K562 (cell line): ENCODE measurements at regions not wholly inside any gene's neighbourhood (a gene's known extent, or its start where the extent isn't known, plus 50 kb on each side); places are given as distances from the start of the nearest gene placed in this dataset.

ENCODE experiments used
- ATAC-seq: fragments of 200-7000 bp; cut with Tn5 transposase; 3 replicates; pipeline ENCODE4 v1.9.1; 2020; ENCODE audit warnings: moderate library complexity
- BruUV-seq: library from RNA; stranded (reverse); fragments of 400-500 nt; replicated peaks from 2 replicates; lab custom pipeline; 2021; lab: Mats Ljungman, UMichigan
- CTCF ChIA-PET: fragments of 300-600 bp; formaldehyde crosslinking; extraction: SDS; loops from one replicate; lab custom pipeline; 2021; ENCODE audit warnings: low intra/inter-chr PET ratio; lab: Yijun Ruan, JAX
- POLR2A ChIA-PET: fragments of 300-600, 350-650 bp; sonication (Branson Sonifier 250); formaldehyde crosslinking; extraction: SDS; loops from one replicate; lab custom pipeline; 2021; ENCODE audit warnings: antibody characterized with exemption, inconsistent platforms; lab: Yijun Ruan, JAX
- DNase-seq, 4 experiments: peaks; one replicate each; pipeline versions ENCODE4 v3.0.0 to v3.0.0-alpha.2; 2011 to 2018; ENCODE audit warnings: low spot score in 3 of 4, mixed read lengths in 3 of 4; ENCODE audit errors: extremely low read depth in 1 of 4
- FAIRE-seq: peaks from 2 replicates; lab custom pipeline; 2011; peaks lifted over from hg19 to GRCh38; lab: Jason Lieb, UNC
- H2AFZ ChIP-seq: 2 replicates; pipeline ENCODE4 v1.6.0; 2011; ENCODE audit warnings: low read depth, low read length, control low read depth, inconsistent platforms
- H3K27ac ChIP-seq: fragments of 200-600 bp; 3 replicates; pipeline ENCODE4 v1.8.0; 2011; ENCODE audit warnings: low read depth, mild to moderate bottlenecking, control low read depth, inconsistent platforms, low read length, moderate library complexity, mixed read lengths; ENCODE audit errors: extremely low read depth
- H3K27me3 ChIP-seq, 2 experiments: fragments of 300-600 bp in 1 of 2; 2 replicates in 1 of 2; 3 replicates in 1 of 2; pipeline versions ENCODE4 v1.6.0 to v1.8.0; 2011; ENCODE audit warnings: inconsistent platforms in 2 of 2, low read length in 2 of 2, mild to moderate bottlenecking in 1 of 2, mixed read lengths in 1 of 2, moderate library complexity in 1 of 2; ENCODE audit not compliant: control insufficient read depth in 2 of 2, insufficient read depth in 2 of 2
- H3K36me3 ChIP-seq: fragments of 300-600 bp; 3 replicates; pipeline ENCODE4 v1.8.0; 2011; ENCODE audit warnings: mild to moderate bottlenecking, low read length, inconsistent platforms; ENCODE audit not compliant: control insufficient read depth, insufficient read depth
- H3K4me1 ChIP-seq, 2 experiments: fragments of 200-600 bp in 1 of 2; replicated peaks in 1 of 2; 2 replicates in 1 of 2; 3 replicates in 1 of 2; pipeline versions ENCODE4 v1.5.1 to v1.8.0; 2011; ENCODE audit warnings: inconsistent platforms in 2 of 2, low read length in 2 of 2, mild to moderate bottlenecking in 1 of 2, mixed read lengths in 1 of 2, moderate library complexity in 1 of 2; ENCODE audit not compliant: control insufficient read depth in 2 of 2, insufficient read depth in 2 of 2
- H3K4me2 ChIP-seq: 2 replicates; pipeline ENCODE4 v1.6.1; 2011; ENCODE audit warnings: low read length, control low read depth, inconsistent platforms, mixed read lengths; ENCODE audit not compliant: insufficient read depth
- H3K4me3 ChIP-seq: fragments of 200-600 bp; sonication (generic), shearing (Covaris generic); 2 replicates; pipeline ENCODE4 v1.5.1; 2016; ENCODE audit warnings: control low read depth, inconsistent platforms
- H3K79me2 ChIP-seq: fragments of 200-600 bp; 3 replicates; pipeline ENCODE4 v1.8.0; 2011; ENCODE audit warnings: low read length, inconsistent platforms; ENCODE audit not compliant: control insufficient read depth, insufficient read depth
- H3K9ac ChIP-seq, 2 experiments: 2 replicates each; pipeline versions ENCODE4 v1.6.0 to v1.6.1; 2011; ENCODE audit warnings: low read depth in 2 of 2, low read length in 2 of 2, control low read depth in 1 of 2, inconsistent platforms in 1 of 2, mild to moderate bottlenecking in 1 of 2, mixed read lengths in 1 of 2; ENCODE audit not compliant: insufficient read depth in 1 of 2
- H3K9me1 ChIP-seq: one replicate; pipeline ENCODE4 v1.6.0; 2011; ENCODE audit warnings: inconsistent platforms, mild to moderate bottlenecking, low read length, moderate library complexity; ENCODE audit not compliant: control insufficient read depth, insufficient read depth
- H3K9me3 ChIP-seq: replicated peaks from 2 replicates; pipeline ENCODE4 v1.5.1; 2011; ENCODE audit warnings: low read depth, low read length, inconsistent platforms; ENCODE audit not compliant: control insufficient read depth, insufficient read depth
- H4K20me1 ChIP-seq: replicated peaks from 2 replicates; pipeline ENCODE4 v1.6.1; 2011; ENCODE audit warnings: low read length, inconsistent platforms, mixed read lengths; ENCODE audit not compliant: control insufficient read depth, insufficient read depth
- ARID1B ChIP-seq: fragments of 450-650 bp; IDR thresholded peaks from 2 replicates; pipeline ENCODE4 v1.6.1; 2016; ENCODE audit warnings: antibody characterized with exemption, mild to moderate bottlenecking, inconsistent platforms
- ARID2 ChIP-seq: fragments of 450-650 bp; IDR thresholded peaks from 2 replicates; pipeline ENCODE4 v1.6.1; 2017; ENCODE audit warnings: antibody characterized with exemption, mild to moderate bottlenecking
- ASH1L ChIP-seq: fragments of 450-650 bp; IDR thresholded peaks from 2 replicates; pipeline ENCODE4 v1.6.1; 2018; ENCODE audit warnings: borderline replicate concordance, mild to moderate bottlenecking, low read depth; ENCODE audit not compliant: partially characterized antibody
- MAZ ChIP-seq, 2 experiments: fragments of 450-650 bp in 1 of 2; sonication (generic) in 1 of 2; formaldehyde crosslinking; IDR thresholded peaks in 1 of 2; conservative IDR thresholded peaks in 1 of 2; 2 replicates each; pipeline versions ENCODE4 v1.4.0 to v1.5.0; 2020; ENCODE audit warnings: mild to moderate bottlenecking in 1 of 2, missing genetic modification reagents in 1 of 2
- NFIC ChIP-seq: fragments of 450-650 bp; IDR thresholded peaks from 2 replicates; pipeline ENCODE4 v1.6.1; 2017; ENCODE audit warnings: mild to moderate bottlenecking, inconsistent platforms
- NRF1 ChIP-seq, 2 experiments: fragments of 450-650 bp; IDR thresholded peaks in 1 of 2; conservative IDR thresholded peaks in 1 of 2; 2 replicates each; pipeline ENCODE4 v1.6.1; 2014; ENCODE audit warnings: mild to moderate bottlenecking in 2 of 2
- PCBP2 ChIP-seq: fragments of 200-400 bp; formaldehyde crosslinking; IDR thresholded peaks from 2 replicates; pipeline ENCODE4 v1.6.1; 2018; ENCODE audit warnings: low read length, low read depth, mild to moderate bottlenecking, moderate library complexity; ENCODE audit not compliant: poor library complexity, severe bottlenecking
- SIN3A ChIP-seq, 2 experiments: fragments of 150-350 bp in 1 of 2; IDR thresholded peaks; 2 replicates each; pipeline ENCODE4 v1.6.1; 2011 to 2016; ENCODE audit warnings: borderline replicate concordance in 2 of 2, low read depth in 2 of 2, low read length in 2 of 2, mild to moderate bottlenecking in 2 of 2, moderate library complexity in 2 of 2; ENCODE audit not compliant: control insufficient read depth in 1 of 2
- XRCC5 ChIP-seq: fragments of 200-400 bp; formaldehyde crosslinking; IDR thresholded peaks from 2 replicates; pipeline ENCODE4 v1.6.1; 2017; ENCODE audit warnings: low read depth, mild to moderate bottlenecking, low read length
- ZZZ3 ChIP-seq: fragments of 450-650 bp; IDR thresholded peaks from 2 replicates; pipeline ENCODE4 v1.6.1; 2016; ENCODE audit warnings: antibody characterized with exemption, mild to moderate bottlenecking, moderate library complexity
- WGBS: fragments of 100-300 bp; shearing (Covaris generic); methylation state at CpG from one replicate; pipeline ENCODE4 v1.1.6; 2016; ENCODE audit warnings: low coverage, mixed read lengths; ENCODE audit not compliant: insufficient coverage; ENCODE audit errors: missing lambda C conversion rate; 5-methylcytosine and 5-hydroxymethylcytosine counted together
- in situ Hi-C: fragments of 300-500 bp; cut with MboI; formaldehyde crosslinking; loops from 4 replicates; pipeline ENCODE4 v1.15.0; 2018; ENCODE audit warnings: inconsistent platforms, mixed read lengths
- intact Hi-C: fragments of 100-400 bp; cut with micrococcal nuclease; formaldehyde crosslinking; loops from 2 replicates; pipeline ENCODE4 v1.14.2; 2022
- TF ChIP-seq, protein P1 (sequence below): fragments of 450-650 bp; IDR thresholded peaks from 2 replicates; pipeline ENCODE4 v1.6.1; 2016; ENCODE audit warnings: missing biosample characterization, missing genetic modification characterization
- TF ChIP-seq, protein P2 (sequence below): sonication (generic); formaldehyde crosslinking; IDR thresholded peaks from 2 replicates; pipeline ENCODE4 v1.5.0; 2020; ENCODE audit warnings: missing genetic modification reagents
- TF ChIP-seq, protein P3 (sequence below): sonication (generic); formaldehyde crosslinking; IDR thresholded peaks from 2 replicates; pipeline ENCODE4 v1.4.0; 2020; ENCODE audit warnings: mild to moderate bottlenecking, missing genetic modification reagents
- TF ChIP-seq, protein P4 (sequence below): fragments of 450-650 bp; formaldehyde crosslinking; IDR thresholded peaks from 2 replicates; pipeline ENCODE4 v1.4.0; 2022; ENCODE audit warnings: missing genetic modification characterization
- TF ChIP-seq, protein P5 (sequence below): fragments of 250-450 bp; sonication (Bioruptor Pico); IDR thresholded peaks from 2 replicates; pipeline ENCODE4 v1.8.0; 2021; ENCODE audit warnings: moderate library complexity, mild to moderate bottlenecking, inconsistent platforms

DNA sequence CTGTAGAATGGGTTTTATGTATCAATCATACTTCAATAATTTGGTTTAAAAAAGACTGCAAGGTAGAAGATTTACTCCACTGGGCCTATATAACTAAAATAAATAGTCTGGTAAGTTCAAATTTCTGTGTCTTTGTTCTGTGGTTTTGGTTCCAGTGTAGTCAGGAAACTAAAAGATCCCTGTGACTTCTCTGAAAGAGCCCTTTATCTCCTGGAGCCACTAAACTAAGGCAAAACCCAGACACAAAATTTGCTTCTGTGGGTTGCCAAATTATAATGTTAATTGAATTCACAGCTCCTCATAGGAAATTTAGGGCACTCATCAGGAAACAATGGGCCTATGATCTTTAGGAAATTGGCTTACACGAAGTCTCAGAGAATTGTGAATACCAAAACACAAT is 1038.4 kb downstream of the GALC start (continued):
- TF ChIP-seq, protein P1, sequence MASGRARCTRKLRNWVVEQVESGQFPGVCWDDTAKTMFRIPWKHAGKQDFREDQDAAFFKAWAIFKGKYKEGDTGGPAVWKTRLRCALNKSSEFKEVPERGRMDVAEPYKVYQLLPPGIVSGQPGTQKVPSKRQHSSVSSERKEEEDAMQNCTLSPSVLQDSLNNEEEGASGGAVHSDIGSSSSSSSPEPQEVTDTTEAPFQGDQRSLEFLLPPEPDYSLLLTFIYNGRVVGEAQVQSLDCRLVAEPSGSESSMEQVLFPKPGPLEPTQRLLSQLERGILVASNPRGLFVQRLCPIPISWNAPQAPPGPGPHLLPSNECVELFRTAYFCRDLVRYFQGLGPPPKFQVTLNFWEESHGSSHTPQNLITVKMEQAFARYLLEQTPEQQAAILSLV (tag), result no peak
- TF ChIP-seq, protein P2, sequence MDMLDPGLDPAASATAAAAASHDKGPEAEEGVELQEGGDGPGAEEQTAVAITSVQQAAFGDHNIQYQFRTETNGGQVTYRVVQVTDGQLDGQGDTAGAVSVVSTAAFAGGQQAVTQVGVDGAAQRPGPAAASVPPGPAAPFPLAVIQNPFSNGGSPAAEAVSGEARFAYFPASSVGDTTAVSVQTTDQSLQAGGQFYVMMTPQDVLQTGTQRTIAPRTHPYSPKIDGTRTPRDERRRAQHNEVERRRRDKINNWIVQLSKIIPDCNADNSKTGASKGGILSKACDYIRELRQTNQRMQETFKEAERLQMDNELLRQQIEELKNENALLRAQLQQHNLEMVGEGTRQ (CRISPR knock-in tag), result no peak
- TF ChIP-seq, protein P3, sequence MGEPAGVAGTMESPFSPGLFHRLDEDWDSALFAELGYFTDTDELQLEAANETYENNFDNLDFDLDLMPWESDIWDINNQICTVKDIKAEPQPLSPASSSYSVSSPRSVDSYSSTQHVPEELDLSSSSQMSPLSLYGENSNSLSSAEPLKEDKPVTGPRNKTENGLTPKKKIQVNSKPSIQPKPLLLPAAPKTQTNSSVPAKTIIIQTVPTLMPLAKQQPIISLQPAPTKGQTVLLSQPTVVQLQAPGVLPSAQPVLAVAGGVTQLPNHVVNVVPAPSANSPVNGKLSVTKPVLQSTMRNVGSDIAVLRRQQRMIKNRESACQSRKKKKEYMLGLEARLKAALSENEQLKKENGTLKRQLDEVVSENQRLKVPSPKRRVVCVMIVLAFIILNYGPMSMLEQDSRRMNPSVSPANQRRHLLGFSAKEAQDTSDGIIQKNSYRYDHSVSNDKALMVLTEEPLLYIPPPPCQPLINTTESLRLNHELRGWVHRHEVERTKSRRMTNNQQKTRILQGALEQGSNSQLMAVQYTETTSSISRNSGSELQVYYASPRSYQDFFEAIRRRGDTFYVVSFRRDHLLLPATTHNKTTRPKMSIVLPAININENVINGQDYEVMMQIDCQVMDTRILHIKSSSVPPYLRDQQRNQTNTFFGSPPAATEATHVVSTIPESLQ (CRISPR knock-in tag), result no peak
- no peak for TF ChIP-seq SIN3A (IDR thresholded peaks at IDR 0.05; ENCODE audit: borderline replicate concordance in 2 of 2, control insufficient read depth in 1 of 2, low read depth in 2 of 2, low read length in 2 of 2)
- TF ChIP-seq, all 486 proteins: peak for 0

DNA sequence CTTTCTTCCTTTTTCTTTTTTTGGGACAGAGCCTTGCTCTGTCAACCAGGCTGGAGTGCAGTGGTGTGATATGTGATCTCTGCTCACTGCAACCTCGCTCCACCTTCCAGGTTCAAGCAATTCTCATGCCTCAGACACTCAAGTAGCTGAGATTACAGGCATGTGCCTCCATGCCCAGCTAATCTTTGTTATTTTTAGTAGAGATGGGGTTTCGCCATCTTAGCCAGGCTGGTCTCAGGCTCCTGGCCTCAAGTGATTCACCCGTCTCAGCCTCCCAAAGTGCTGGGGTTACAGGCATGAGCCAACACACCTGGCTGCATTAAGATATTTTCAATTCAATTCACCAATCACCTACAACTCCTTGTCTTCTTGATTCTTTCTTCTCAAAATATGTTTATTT is 1046.5 kb downstream of the GALC start:
- H3K9ac ChIP-seq, result no peak overlapping the region
- no peak for TF ChIP-seq XRCC5
- TF ChIP-seq, protein P4, sequence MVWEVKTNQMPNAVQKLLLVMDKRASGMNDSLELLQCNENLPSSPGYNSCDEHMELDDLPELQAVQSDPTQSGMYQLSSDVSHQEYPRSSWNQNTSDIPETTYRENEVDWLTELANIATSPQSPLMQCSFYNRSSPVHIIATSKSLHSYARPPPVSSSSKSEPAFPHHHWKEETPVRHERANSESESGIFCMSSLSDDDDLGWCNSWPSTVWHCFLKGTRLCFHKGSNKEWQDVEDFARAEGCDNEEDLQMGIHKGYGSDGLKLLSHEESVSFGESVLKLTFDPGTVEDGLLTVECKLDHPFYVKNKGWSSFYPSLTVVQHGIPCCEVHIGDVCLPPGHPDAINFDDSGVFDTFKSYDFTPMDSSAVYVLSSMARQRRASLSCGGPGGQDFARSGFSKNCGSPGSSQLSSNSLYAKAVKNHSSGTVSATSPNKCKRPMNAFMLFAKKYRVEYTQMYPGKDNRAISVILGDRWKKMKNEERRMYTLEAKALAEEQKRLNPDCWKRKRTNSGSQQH (CRISPR knock-in tag), result no peak
- no peak for TF ChIP-seq NFIC
- TF ChIP-seq ARID2, result no peak
- TF ChIP-seq ZZZ3, result no peak
- TF ChIP-seq PCBP2, result no peak
- no peak for TF ChIP-seq ASH1L
- TF ChIP-seq ARID1B, result no peak
- TF ChIP-seq MAZ (CRISPR knock-in tag; conservative IDR thresholded peaks at IDR 0.05 in 1 of 2, IDR thresholded peaks at IDR 0.05 in 1 of 2), result no peak
- TF ChIP-seq, protein P5, sequence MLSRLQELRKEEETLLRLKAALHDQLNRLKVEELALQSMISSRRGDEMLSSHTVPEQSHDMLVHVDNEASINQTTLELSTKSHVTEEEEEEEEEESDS (CRISPR knock-in tag), result no peak
- no peak for TF ChIP-seq NRF1 (conservative IDR thresholded peaks at IDR 0.05 in 1 of 2, IDR thresholded peaks at IDR 0.05 in 1 of 2)

More for the DNA sequence above, 1046.5 kb downstream of the GALC start:
- Histone ChIP-seq H2AFZ (no peak overlapping the region), H3K4me2 (no peak overlapping the region), H4K20me1 (no peaks in the 10 kb centered on the region), H3K36me3 (no peaks in the 10 kb centered on the region), H3K4me3 (no peak overlapping the region), H3K79me2 (no peaks in the 10 kb centered on the region), H3K9me3 (no peaks in the 10 kb centered on the region), H3K27me3 (no peaks in the 10 kb centered on the region), H3K27ac (no peak overlapping the region), H3K9me1 (no peaks in the 10 kb centered on the region), H3K4me1 (no peaks in the 10 kb centered on the region)
- FAIRE-seq (no peak), DNase-seq (no peak), ATAC-seq (no peak)
- POLR2A ChIA-PET, result no interaction called here
- in situ Hi-C loops (no loop called here), intact Hi-C loops (no loop called here)
- no TSS peak for BruUV-seq
- WGBS, result 0% methylated on average over 2 of the region's 3 CpGs
- CTCF ChIA-PET, result no interaction called here
